ENCODE measurements at regions not wholly inside any gene's neighbourhood (a gene's known extent, or its start where the extent isn't known, plus 50 kb on each side); places are given as distances from the start of the nearest gene placed in this dataset.
"Not testable (repeated sequence)": the region's sequence is repeated elsewhere in the genome, so short reads cannot be mapped to it uniquely, and the experiment has no call there.

GRCh38 chr4:134533068-134533467 is 331.5 kb upstream of the PABPC4L start:
- Histone ChIP-seq H3K27me3 (ENCODE audit: control insufficient read depth, insufficient read depth, low read length) (no peaks in the 10 kb centered on the region), H3K4me1 (ENCODE audit: control insufficient read depth, insufficient read depth, low read length) (peaks cover 6% of the 10 kb centered on the region), H3K36me3 (ENCODE audit: control insufficient read depth, insufficient read depth, low read length) (no peaks in the 10 kb centered on the region), H3K9ac (ENCODE audit: low read depth, low read length) (no peak overlapping the region), H3K4me3 (ENCODE audit: low read depth, low read length) (no peak overlapping the region), H3K9me3 (ENCODE audit: control insufficient read depth, insufficient read depth, low read length) (no peaks in the 10 kb centered on the region)

DNA sequence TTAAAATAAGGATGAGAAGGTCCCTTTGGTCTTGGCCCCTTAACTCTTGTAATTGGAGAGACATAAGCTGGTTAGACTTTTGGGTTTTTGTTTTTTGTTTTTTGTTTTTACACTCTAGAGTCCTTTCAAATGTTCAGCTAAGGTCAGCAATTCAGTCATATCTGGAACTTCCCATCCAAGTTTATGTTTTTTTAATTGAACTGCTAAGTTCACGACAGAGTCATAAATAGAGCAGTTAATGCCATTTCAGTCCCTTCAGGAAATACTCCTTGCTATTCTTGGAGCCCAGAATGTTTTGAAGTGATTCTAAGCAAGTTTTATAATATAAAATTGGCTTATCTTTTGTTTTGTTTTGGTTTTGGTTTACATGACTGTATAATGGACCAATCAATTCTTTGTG is 329.4 kb upstream of the PABPC4L start:
- Histone ChIP-seq H3K4me1 (ENCODE audit: control insufficient read depth, insufficient read depth, low read length) (peaks cover 6% of the 10 kb centered on the region), H3K9ac (ENCODE audit: low read depth, low read length) (no peak overlapping the region), H3K4me3 (ENCODE audit: low read depth, low read length) (no peak overlapping the region), H3K36me3 (ENCODE audit: control insufficient read depth, insufficient read depth, low read length) (no peaks in the 10 kb centered on the region), H3K27me3 (ENCODE audit: control insufficient read depth, insufficient read depth, low read length) (no peaks in the 10 kb centered on the region), H3K9me3 (ENCODE audit: control insufficient read depth, insufficient read depth, low read length) (no peaks in the 10 kb centered on the region)

- Histone ChIP-seq H3K36me3 (ENCODE audit: control insufficient read depth, insufficient read depth, low read length) (no peaks in the 10 kb centered on the region), H3K4me1 (ENCODE audit: control insufficient read depth, insufficient read depth, low read length) (peaks cover 6% of the 10 kb centered on the region), H3K27me3 (ENCODE audit: control insufficient read depth, insufficient read depth, low read length) (no peaks in the 10 kb centered on the region), H3K4me3 (ENCODE audit: low read depth, low read length) (no peak overlapping the region), H3K9ac (ENCODE audit: low read depth, low read length) (no peak overlapping the region), H3K9me3 (ENCODE audit: control insufficient read depth, insufficient read depth, low read length) (no peaks in the 10 kb centered on the region)
These were observed 328.0 kb upstream of the PABPC4L start for GRCh38 chr4:134529629-134530028.

GRCh38 chr4:134518574-134519217 is 317.1 kb upstream of the PABPC4L start:
- no peaks in the 10 kb centered on the region for H3K36me3 ChIP-seq (ENCODE audit: control insufficient read depth, insufficient read depth, low read length)
- H3K4me3 ChIP-seq (ENCODE audit: low read depth, low read length): no peak overlapping the region
- H3K9me3 ChIP-seq (ENCODE audit: control insufficient read depth, insufficient read depth, low read length): no peaks in the 10 kb centered on the region
- no peak overlapping the region for H3K9ac ChIP-seq (ENCODE audit: low read depth, low read length)
- no peaks in the 10 kb centered on the region for H3K4me1 ChIP-seq (ENCODE audit: control insufficient read depth, insufficient read depth, low read length)
- no peaks in the 10 kb centered on the region for H3K27me3 ChIP-seq (ENCODE audit: control insufficient read depth, insufficient read depth, low read length)

GRCh38 chr4:134510544-134510943 is 309.0 kb upstream of the PABPC4L start:
- Histone ChIP-seq H3K27me3 (ENCODE audit: control insufficient read depth, insufficient read depth, low read length) (no peaks in the 10 kb centered on the region), H3K4me3 (ENCODE audit: low read depth, low read length) (no peak overlapping the region), H3K4me1 (ENCODE audit: control insufficient read depth, insufficient read depth, low read length) (no peaks in the 10 kb centered on the region), H3K36me3 (ENCODE audit: control insufficient read depth, insufficient read depth, low read length) (no peaks in the 10 kb centered on the region), H3K9ac (ENCODE audit: low read depth, low read length) (no peak overlapping the region), H3K9me3 (ENCODE audit: control insufficient read depth, insufficient read depth, low read length) (no peaks in the 10 kb centered on the region)

DNA sequence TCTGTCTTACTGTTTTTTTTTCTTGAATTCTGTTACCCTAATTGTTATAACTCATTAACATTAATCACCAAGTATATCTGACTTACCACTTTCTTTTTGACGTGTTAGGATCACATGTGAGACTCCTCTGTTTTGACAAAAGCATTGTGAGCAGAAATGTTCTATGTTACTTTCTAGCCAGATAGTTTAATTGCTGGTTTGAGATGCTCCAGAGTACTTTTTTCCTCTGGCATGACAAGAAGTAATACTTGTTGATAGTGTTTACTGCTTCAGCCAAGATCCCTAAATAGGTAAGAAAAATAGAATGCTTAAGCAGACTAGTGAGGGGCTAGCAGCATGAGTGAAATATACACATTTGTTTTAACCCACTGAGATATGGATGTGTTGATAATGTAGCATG is 303.9 kb upstream of the PABPC4L start:
- H3K27me3 ChIP-seq (ENCODE audit: control insufficient read depth, insufficient read depth, low read length): no peaks in the 10 kb centered on the region
- H3K9ac ChIP-seq (ENCODE audit: low read depth, low read length): no peak overlapping the region
- no peaks in the 10 kb centered on the region for H3K36me3 ChIP-seq (ENCODE audit: control insufficient read depth, insufficient read depth, low read length)
- H3K4me3 ChIP-seq (ENCODE audit: low read depth, low read length): no peak overlapping the region
- no peaks in the 10 kb centered on the region for H3K4me1 ChIP-seq (ENCODE audit: control insufficient read depth, insufficient read depth, low read length)
- H3K9me3 ChIP-seq (ENCODE audit: control insufficient read depth, insufficient read depth, low read length): no peaks in the 10 kb centered on the region

DNA sequence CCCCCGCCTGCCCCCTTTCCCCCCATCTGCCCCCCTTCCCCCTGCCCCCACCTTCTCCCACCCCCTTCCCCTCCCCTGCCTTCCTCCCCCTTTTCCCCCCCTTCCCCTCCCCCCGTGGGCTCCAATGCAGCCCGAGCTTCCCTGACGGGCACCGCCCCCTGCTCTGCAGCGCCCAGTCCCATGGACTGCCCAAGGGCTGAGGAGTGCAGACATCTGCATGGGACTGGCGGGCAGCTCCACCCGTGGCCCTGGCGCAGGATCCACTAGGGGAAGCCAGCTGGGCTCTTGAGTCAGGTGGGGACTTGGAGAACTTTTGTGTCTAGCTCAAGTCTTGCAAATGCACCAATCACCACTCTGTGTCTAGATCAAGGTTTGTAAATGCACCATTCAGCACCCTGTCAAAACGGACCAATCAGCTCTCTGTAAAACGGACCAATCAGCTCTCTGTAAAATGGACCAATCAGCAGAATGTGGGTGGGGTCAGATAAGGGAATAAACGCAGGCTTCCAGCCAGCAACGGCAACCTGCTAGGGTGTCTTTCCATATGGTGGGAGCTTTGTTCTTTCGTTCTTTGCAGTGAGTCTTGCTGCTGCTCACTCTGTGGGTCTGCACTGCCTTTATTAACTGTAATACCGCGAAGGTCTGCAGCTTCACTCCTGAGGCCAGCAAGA is 300.5 kb upstream of the PABPC4L start:
- Histone ChIP-seq H3K36me3 (ENCODE audit: control insufficient read depth, insufficient read depth, low read length) (no peaks in the 10 kb centered on the region), H3K9ac (ENCODE audit: low read depth, low read length) (no peak overlapping the region), H3K4me3 (ENCODE audit: low read depth, low read length) (no peak overlapping the region), H3K27me3 (ENCODE audit: control insufficient read depth, insufficient read depth, low read length) (no peaks in the 10 kb centered on the region), H3K9me3 (ENCODE audit: control insufficient read depth, insufficient read depth, low read length) (no peaks in the 10 kb centered on the region), H3K4me1 (ENCODE audit: control insufficient read depth, insufficient read depth, low read length) (no peaks in the 10 kb centered on the region)

DNA sequence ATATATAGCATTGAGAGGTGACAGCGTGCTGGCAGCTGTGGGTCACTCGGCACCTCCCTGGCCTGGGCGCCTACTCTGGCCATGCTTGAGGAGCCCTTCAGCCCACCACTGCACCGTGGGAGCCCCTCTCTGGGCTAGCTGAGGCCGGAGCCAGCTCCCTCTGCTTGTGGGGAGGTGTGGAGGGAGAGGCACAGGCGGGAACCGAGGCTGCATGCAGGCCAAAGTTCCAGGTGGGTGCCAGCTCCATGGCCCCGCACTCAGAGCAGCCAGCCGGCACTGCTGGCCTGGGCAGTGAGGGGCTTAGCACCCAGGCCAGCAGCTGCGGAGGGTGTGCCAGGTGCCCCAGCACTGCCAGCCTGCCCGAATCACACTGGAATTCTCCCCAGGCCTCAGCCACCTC is 299.9 kb upstream of the PABPC4L start:
- not testable (repeated sequence) for H3K4me1 ChIP-seq (ENCODE audit: control insufficient read depth, insufficient read depth, low read length); H3K36me3 ChIP-seq (ENCODE audit: control insufficient read depth, insufficient read depth, low read length); H3K4me3 ChIP-seq (ENCODE audit: low read depth, low read length); H3K9ac ChIP-seq (ENCODE audit: low read depth, low read length); H3K9me3 ChIP-seq (ENCODE audit: control insufficient read depth, insufficient read depth, low read length); H3K27me3 ChIP-seq (ENCODE audit: control insufficient read depth, insufficient read depth, low read length)

GRCh38 chr4:134499074-134499473 is 297.5 kb upstream of the PABPC4L start:
- Histone ChIP-seq H3K9me3 (ENCODE audit: control insufficient read depth, insufficient read depth, low read length) (no peaks in the 10 kb centered on the region), H3K4me1 (ENCODE audit: control insufficient read depth, insufficient read depth, low read length) (no peaks in the 10 kb centered on the region), H3K9ac (ENCODE audit: low read depth, low read length) (no peak overlapping the region), H3K36me3 (ENCODE audit: control insufficient read depth, insufficient read depth, low read length) (no peaks in the 10 kb centered on the region), H3K4me3 (ENCODE audit: low read depth, low read length) (no peak overlapping the region), H3K27me3 (ENCODE audit: control insufficient read depth, insufficient read depth, low read length) (no peaks in the 10 kb centered on the region)

- Histone ChIP-seq H3K4me3 (ENCODE audit: low read depth, low read length) (no peak overlapping the region), H3K9ac (ENCODE audit: low read depth, low read length) (no peak overlapping the region), H3K27me3 (ENCODE audit: control insufficient read depth, insufficient read depth, low read length) (no peaks in the 10 kb centered on the region), H3K36me3 (ENCODE audit: control insufficient read depth, insufficient read depth, low read length) (no peaks in the 10 kb centered on the region), H3K9me3 (ENCODE audit: control insufficient read depth, insufficient read depth, low read length) (no peaks in the 10 kb centered on the region), H3K4me1 (ENCODE audit: control insufficient read depth, insufficient read depth, low read length) (no peaks in the 10 kb centered on the region)
These were observed 289.3 kb upstream of the PABPC4L start for GRCh38 chr4:134490863-134491262.

DNA sequence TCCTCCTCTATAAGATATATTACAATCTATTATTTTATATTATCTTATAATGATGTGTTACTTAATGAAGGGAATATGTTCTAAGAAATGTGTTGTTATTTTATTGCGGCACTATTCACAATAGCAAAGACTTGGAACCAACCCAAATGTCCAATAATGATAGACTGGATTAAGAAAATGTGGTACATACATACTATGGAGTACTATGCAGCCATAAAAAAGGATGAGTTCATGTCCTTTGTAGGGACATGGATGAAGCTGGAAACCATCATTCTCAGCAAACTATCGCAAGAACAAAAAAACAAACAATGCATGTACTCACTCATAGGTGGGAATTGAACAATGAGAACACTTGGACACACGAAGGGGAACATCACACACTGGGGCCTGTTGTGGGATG is 281.9 kb upstream of the PABPC4L start:
- not testable (repeated sequence) for H3K9ac ChIP-seq (ENCODE audit: low read depth, low read length); H3K4me3 ChIP-seq (ENCODE audit: low read depth, low read length); H3K4me1 ChIP-seq (ENCODE audit: control insufficient read depth, insufficient read depth, low read length); H3K36me3 ChIP-seq (ENCODE audit: control insufficient read depth, insufficient read depth, low read length); H3K9me3 ChIP-seq (ENCODE audit: control insufficient read depth, insufficient read depth, low read length); H3K27me3 ChIP-seq (ENCODE audit: control insufficient read depth, insufficient read depth, low read length)

DNA sequence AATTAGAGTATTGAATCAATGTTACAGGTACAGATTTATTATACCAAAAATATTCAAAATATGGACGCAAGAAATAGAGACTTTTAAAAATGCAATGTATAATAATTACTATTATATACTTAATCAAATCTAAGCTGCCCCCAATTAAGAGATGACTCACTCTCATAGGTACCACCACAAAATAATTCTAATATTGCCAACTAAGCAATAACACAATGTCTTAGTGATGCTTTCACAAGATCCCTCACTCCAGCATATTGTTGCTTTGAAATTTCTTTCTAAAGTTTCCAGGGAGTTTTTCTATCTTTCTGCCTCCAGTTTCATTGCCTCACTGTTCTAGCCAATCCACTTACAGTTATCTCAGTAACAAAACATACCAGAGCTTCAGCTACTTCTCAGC is 270.0 kb upstream of the PABPC4L start:
- Histone ChIP-seq H3K27me3 (ENCODE audit: control insufficient read depth, insufficient read depth, low read length) (no peaks in the 10 kb centered on the region), H3K9ac (ENCODE audit: low read depth, low read length) (no peak overlapping the region), H3K36me3 (ENCODE audit: control insufficient read depth, insufficient read depth, low read length) (no peaks in the 10 kb centered on the region), H3K9me3 (ENCODE audit: control insufficient read depth, insufficient read depth, low read length) (no peaks in the 10 kb centered on the region), H3K4me3 (ENCODE audit: low read depth, low read length) (no peak overlapping the region), H3K4me1 (ENCODE audit: control insufficient read depth, insufficient read depth, low read length) (peaks cover 2% of the 10 kb centered on the region)

Data from iPS-15b (cell line).